Stomach (tissue), 8 donors: ENCODE measurements at regions not wholly inside any gene's neighbourhood (a gene's known extent, or its start where the extent isn't known, plus 50 kb on each side); places are given as distances from the start of the nearest gene placed in this dataset.

Source experiments
- DNase-seq, 2 donors: peaks; one replicate each; pipeline versions ENCODE4 v3.0.0 to v3.0.0-alpha.2; 2013 to 2019
- H3K27ac ChIP-seq, 5 donors: fragments of 200-600 bp in 4 of 5; sonication (generic) in 4 of 5; one replicate each; pipeline ENCODE4 v1.5.1; 2013 to 2019; ENCODE audit warnings: mild to moderate bottlenecking in 1 of 5, moderate library complexity in 1 of 5
- H3K27me3 ChIP-seq, 3 donors: fragments of 200-600 bp; sonication (generic); one replicate each; pipeline ENCODE4 v1.5.1; 2017 to 2019; ENCODE audit warnings: mixed run types in 1 of 3
- H3K36me3 ChIP-seq, 4 donors: fragments of 200-600 bp; sonication (generic); 1 replicate in 3 of 4; 2 replicates in 1 of 4; pipeline ENCODE4 v1.5.1; 2016 to 2019
- H3K4me1 ChIP-seq, 4 donors: fragments of 200-600 bp; sonication (generic); one replicate each; pipeline ENCODE4 v1.5.1; 2016 to 2019
- H3K4me3 ChIP-seq, 4 donors: fragments of 200-600 bp; sonication (generic) in 3 of 4; one replicate each; pipeline ENCODE4 v1.5.1; 2016 to 2019; ENCODE audit warnings: mild to moderate bottlenecking in 1 of 4
- H3K9me3 ChIP-seq, 4 donors: fragments of 200-600 bp; sonication (generic); one replicate each; pipeline ENCODE4 v1.5.1; 2016 to 2019
- EP300 ChIP-seq: sonication (generic); formaldehyde crosslinking; IDR thresholded peaks from one replicate; pipeline ENCODE4 v1.6.1; 2017; ENCODE audit warnings: antibody characterized with exemption
- POLR2A ChIP-seq, 4 donors: fragments of 450-650 bp; IDR thresholded peaks; one replicate each; pipeline ENCODE4 v1.6.1; 2016; ENCODE audit warnings: antibody characterized with exemption in 4 of 4, control low read depth in 2 of 4, mild to moderate bottlenecking in 1 of 4, moderate library complexity in 1 of 4
- POLR2AphosphoS5 ChIP-seq, 3 donors: sonication (generic); formaldehyde crosslinking; IDR thresholded peaks; one replicate each; pipeline ENCODE4 v1.6.1; 2016; ENCODE audit warnings: antibody characterized with exemption in 3 of 3
- WGBS, 5 donors: extraction: QIAGEN DNeasy Blood & Tissue Kit in 3 of 5; methylation state at CpG; one replicate each; pipeline versions ENCODE4 v1.1.5 to v1.1.7; 2013 to 2018; 5-methylcytosine and 5-hydroxymethylcytosine counted together
- intact Hi-C: fragments of 100-400 bp; cut with DNase I; formaldehyde crosslinking; loops from one replicate; pipeline ENCODE4 v1.15.1; 2023; ENCODE audit warnings: low total_unique reads
- TF ChIP-seq, protein P1 (sequence below), 7 experiments: fragments of 450-650 bp in 4 of 7; fragments of 200-600 bp in 3 of 7; sonication (generic) in 3 of 7; IDR thresholded peaks; one replicate each; pipeline ENCODE4 v1.5.1; 2016 to 2019; ENCODE audit warnings: antibody characterized with exemption in 7 of 7, control low read depth in 2 of 7, mild to moderate bottlenecking in 1 of 7
- donor health status: healthy with polysubstance abuse.
- donor health status: Bipolar disorder and iron deficiency.
- donor health status: healthy.

DNA sequence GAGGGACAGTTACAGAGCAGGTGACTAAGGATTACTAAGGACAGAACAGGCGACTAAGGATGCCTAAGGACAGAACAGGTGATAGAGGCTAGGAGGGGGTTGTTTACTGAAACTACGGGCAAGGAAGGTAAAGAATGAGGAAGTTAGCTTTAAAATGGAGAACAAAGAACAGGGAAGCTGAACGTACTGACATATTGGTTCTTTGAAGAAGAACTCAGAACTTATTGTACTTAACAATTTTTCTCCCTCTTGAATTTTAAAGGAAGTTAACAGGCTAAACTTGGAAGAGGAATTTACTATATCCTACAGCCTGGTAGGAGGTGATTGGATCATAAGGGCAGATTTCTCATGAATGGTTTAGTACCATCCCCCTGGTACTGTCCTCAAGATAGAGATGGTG, 290.2 kb downstream of the SHQ1 start:
- Histone ChIP-seq H3K4me3 (no peak overlapping the region), H3K27me3 (no peaks in the 10 kb centered on the region), H3K4me1 (no peaks in the 10 kb centered on the region), H3K9me3 (peaks cover 3 to 8% (median 5%) of the 10 kb centered on the region in 4 donors), H3K27ac (peak overlapping the region in 2 of 5 donors; percentile 24 to 36), H3K36me3 (no peaks in the 10 kb centered on the region)
- TF ChIP-seq EP300 (no peak), POLR2AphosphoS5 (IDR thresholded peaks at IDR 0.05) (no peak), POLR2A (IDR thresholded peaks at IDR 0.05) (no peak)
- TF ChIP-seq, protein P1, sequence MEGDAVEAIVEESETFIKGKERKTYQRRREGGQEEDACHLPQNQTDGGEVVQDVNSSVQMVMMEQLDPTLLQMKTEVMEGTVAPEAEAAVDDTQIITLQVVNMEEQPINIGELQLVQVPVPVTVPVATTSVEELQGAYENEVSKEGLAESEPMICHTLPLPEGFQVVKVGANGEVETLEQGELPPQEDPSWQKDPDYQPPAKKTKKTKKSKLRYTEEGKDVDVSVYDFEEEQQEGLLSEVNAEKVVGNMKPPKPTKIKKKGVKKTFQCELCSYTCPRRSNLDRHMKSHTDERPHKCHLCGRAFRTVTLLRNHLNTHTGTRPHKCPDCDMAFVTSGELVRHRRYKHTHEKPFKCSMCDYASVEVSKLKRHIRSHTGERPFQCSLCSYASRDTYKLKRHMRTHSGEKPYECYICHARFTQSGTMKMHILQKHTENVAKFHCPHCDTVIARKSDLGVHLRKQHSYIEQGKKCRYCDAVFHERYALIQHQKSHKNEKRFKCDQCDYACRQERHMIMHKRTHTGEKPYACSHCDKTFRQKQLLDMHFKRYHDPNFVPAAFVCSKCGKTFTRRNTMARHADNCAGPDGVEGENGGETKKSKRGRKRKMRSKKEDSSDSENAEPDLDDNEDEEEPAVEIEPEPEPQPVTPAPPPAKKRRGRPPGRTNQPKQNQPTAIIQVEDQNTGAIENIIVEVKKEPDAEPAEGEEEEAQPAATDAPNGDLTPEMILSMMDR (IDR thresholded peaks at IDR 0.05): no peak
- DNase-seq: no peak
- intact Hi-C loops: no loop called here
- WGBS, 5 donors: 65 to 75% (median 66%) methylated on average over 3 of the region's 3 CpGs

DNA sequence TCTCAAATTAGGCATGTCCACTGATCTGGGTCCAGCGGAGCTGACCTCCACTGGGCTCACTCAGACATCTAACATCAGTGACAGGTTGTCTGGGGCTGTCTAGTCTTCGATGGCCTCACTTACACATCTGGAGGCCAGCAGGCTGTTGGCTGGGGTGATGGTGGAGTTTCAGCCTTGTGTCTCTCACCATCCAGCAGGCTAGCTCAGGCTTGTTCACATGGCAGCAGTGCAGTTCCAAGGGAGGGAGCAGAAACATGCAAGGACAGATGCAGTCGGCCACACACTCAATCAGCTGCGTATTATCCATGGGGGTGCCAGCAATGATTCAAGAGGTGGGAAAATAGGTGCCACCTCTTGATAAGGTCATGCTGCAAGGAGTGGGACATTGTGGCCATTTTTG, 292.5 kb downstream of the SHQ1 start:
- WGBS, 5 donors: 85 to 95% (median 91%) methylated on average over 4 of the region's 4 CpGs
- Histone ChIP-seq H3K27me3 (no peaks in the 10 kb centered on the region), H3K4me1 (no peaks in the 10 kb centered on the region), H3K9me3 (no peaks in the 10 kb centered on the region), H3K4me3 (no peak overlapping the region), H3K27ac (no peak overlapping the region), H3K36me3 (no peaks in the 10 kb centered on the region)
- TF ChIP-seq POLR2A (IDR thresholded peaks at IDR 0.05): no peak
- TF ChIP-seq POLR2AphosphoS5 (IDR thresholded peaks at IDR 0.05): no peak
- TF ChIP-seq, protein P1 (IDR thresholded peaks at IDR 0.05): no peak
- no peak for TF ChIP-seq EP300
- intact Hi-C loops: no loop called here
- no peak for DNase-seq

DNA sequence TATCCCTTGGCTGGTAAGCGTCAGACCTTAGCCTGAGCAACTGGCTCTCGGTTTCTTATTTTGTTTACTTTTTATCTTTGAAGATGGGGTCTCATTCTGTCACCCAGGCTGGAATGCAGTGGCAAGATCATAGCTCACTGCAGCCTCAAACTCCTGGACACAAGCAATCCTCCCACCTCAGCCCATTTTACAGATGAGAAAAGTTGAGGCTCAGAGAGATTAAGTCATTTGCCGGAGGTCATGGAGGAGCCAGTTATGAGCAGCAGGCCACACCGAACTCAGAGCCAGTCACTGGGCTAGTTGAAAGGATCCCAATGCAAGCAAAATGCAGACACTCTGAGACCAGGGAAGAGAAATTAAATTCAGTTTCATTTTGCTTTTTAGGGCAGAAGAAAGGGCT, 293.6 kb downstream of the SHQ1 start:
- Histone ChIP-seq H3K4me3 (no peak overlapping the region), H3K4me1 (peaks cover 0 to 7% (median 0%) of the 10 kb centered on the region in 4 donors), H3K36me3 (no peaks in the 10 kb centered on the region), H3K9me3 (no peaks in the 10 kb centered on the region), H3K27ac (no peak overlapping the region), H3K27me3 (no peaks in the 10 kb centered on the region)
- 77 to 89% (median 88%) methylated on average over 4 of the region's 4 CpGs for WGBS, 5 donors
- intact Hi-C loops: no loop called here
- no peak for TF ChIP-seq POLR2A (IDR thresholded peaks at IDR 0.05)
- TF ChIP-seq POLR2AphosphoS5 (IDR thresholded peaks at IDR 0.05): no peak
- no peak for TF ChIP-seq EP300
- TF ChIP-seq, protein P1 (IDR thresholded peaks at IDR 0.05): no peak
- no peak for DNase-seq

DNA sequence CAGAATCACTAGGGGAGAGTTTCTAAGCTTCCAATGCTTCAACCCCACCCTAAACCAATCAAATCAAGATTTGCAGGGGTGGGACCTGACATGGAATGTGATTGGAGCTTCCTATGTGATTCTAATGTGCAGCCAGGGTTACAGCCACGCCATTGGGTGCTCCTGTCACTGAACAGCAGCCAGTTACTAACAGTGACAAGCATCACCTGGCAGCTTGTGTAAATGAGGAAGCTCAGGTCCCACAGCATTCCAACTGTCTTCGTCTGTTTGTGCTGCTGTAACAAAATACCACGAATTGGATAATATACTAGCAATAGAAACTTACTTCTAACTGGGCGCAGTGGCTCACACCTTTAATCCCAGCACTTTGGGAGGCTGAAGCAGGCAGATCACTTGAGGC, 294.9 kb downstream of the SHQ1 start:
- Histone ChIP-seq H3K27me3 (no peaks in the 10 kb centered on the region), H3K9me3 (no peaks in the 10 kb centered on the region), H3K36me3 (no peaks in the 10 kb centered on the region), H3K4me3 (no peak overlapping the region), H3K4me1 (peaks cover 0 to 10% (median 0%) of the 10 kb centered on the region in 4 donors), H3K27ac (no peak overlapping the region)
- DNase-seq: no peak
- 61 to 86% (median 72%) methylated on average over 4 of the region's 4 CpGs for whole genome bisulfite sequencing, 5 donors
- intact Hi-C loops: no loop called here
- no peak for TF ChIP-seq POLR2AphosphoS5 (IDR thresholded peaks at IDR 0.05)
- no peak for TF ChIP-seq EP300
- TF ChIP-seq, protein P1 (IDR thresholded peaks at IDR 0.05): no peak
- TF ChIP-seq POLR2A (IDR thresholded peaks at IDR 0.05): no peak
